T-helper 17 cell (primary cell): ENCODE measurements at regions not wholly inside any gene's neighbourhood (a gene's known extent, or its start where the extent isn't known, plus 50 kb on each side); places are given as distances from the start of the nearest gene placed in this dataset.

Source experiments
- ATAC-seq: fragments of 150-1000 bp; cut with Tn5 transposase; 2 replicates; pipeline ENCODE4 v1.10.0; 2021; ENCODE audit warnings: mild to moderate bottlenecking, moderate library complexity
- DNase-seq, 3 donors: peaks; one replicate each; pipeline versions ENCODE4 v3.0.0 to v3.0.0-alpha.2; 2020 to 2021
- H3K9me3 ChIP-seq: one replicate; pipeline ENCODE4 v1.7.0; 2013; ENCODE audit warnings: low read length, mild to moderate bottlenecking; ENCODE audit not compliant: control insufficient read depth, poor library complexity, severe bottlenecking
- H3K27ac Mint-ChIP-seq: one replicate; pipeline ENCODE4 v1.8.0; 2022; ENCODE audit warnings: mild to moderate bottlenecking, moderate library complexity, mixed read lengths
- H3K27me3 Mint-ChIP-seq: one replicate; pipeline ENCODE4 v1.8.0; 2022; ENCODE audit warnings: mixed read lengths
- H3K36me3 Mint-ChIP-seq: one replicate; pipeline ENCODE4 v1.8.0; 2022; ENCODE audit warnings: low read depth, mixed read lengths
- H3K4me1 Mint-ChIP-seq: one replicate; pipeline ENCODE4 v1.8.0; 2022; ENCODE audit warnings: mild to moderate bottlenecking, mixed read lengths
- H3K4me3 Mint-ChIP-seq: one replicate; pipeline ENCODE4 v1.8.0; 2022; ENCODE audit warnings: mild to moderate bottlenecking, moderate library complexity, mixed read lengths

- DNase-seq, result no peak
- Mint-ChIP-seq H3K4me3 (no peak overlapping the region), H3K27me3 (no peaks in the 10 kb centered on the region), H3K27ac (no peak overlapping the region), H3K36me3 (no peaks in the 10 kb centered on the region), H3K4me1 (no peaks in the 10 kb centered on the region)
- no peak for ATAC-seq
- H3K9me3 ChIP-seq, result no peaks in the 10 kb centered on the region
Measured at GRCh38 chr5:52481201-52481600, 306.5 kb upstream of the ITGA1 start.

- Mint-ChIP-seq H3K36me3 (no peaks in the 10 kb centered on the region), H3K27ac (no peak overlapping the region), H3K4me3 (no peak overlapping the region), H3K4me1 (no peaks in the 10 kb centered on the region), H3K27me3 (no peaks in the 10 kb centered on the region)
- no peak for DNase-seq
- ATAC-seq, result no peak
- H3K9me3 ChIP-seq, result no peaks in the 10 kb centered on the region
Measured at GRCh38 chr5:52481851-52482250, 305.9 kb upstream of the ITGA1 start.

GRCh38 chr5:52491071-52491787 is 296.5 kb upstream of the ITGA1 start:
- H3K36me3 Mint-ChIP-seq, result no peaks in the 10 kb centered on the region
- H3K27ac Mint-ChIP-seq, result no peak overlapping the region
- no peaks in the 10 kb centered on the region for H3K27me3 Mint-ChIP-seq
- no peaks in the 10 kb centered on the region for H3K9me3 ChIP-seq
- H3K4me1 Mint-ChIP-seq, result no peaks in the 10 kb centered on the region
- no peak overlapping the region for H3K4me3 Mint-ChIP-seq
- ATAC-seq, result no peak
- DNase-seq, result no peak

GRCh38 chr5:52491818-52492217 is 295.9 kb upstream of the ITGA1 start:
- Mint-ChIP-seq H3K36me3 (no peaks in the 10 kb centered on the region), H3K4me1 (no peaks in the 10 kb centered on the region), H3K27me3 (no peaks in the 10 kb centered on the region), H3K4me3 (no peak overlapping the region), H3K27ac (no peak overlapping the region)
- ATAC-seq (no peak), DNase-seq (no peak)
- no peaks in the 10 kb centered on the region for H3K9me3 ChIP-seq

- H3K27me3 Mint-ChIP-seq, result peaks cover 9% of the 10 kb centered on the region
- no peaks in the 10 kb centered on the region for H3K9me3 ChIP-seq
- no peaks in the 10 kb centered on the region for H3K4me1 Mint-ChIP-seq
- no peak for DNase-seq
- no peak for ATAC-seq
- H3K27ac Mint-ChIP-seq, result no peak overlapping the region
- no peaks in the 10 kb centered on the region for H3K36me3 Mint-ChIP-seq
- no peak overlapping the region for H3K4me3 Mint-ChIP-seq
Measured at GRCh38 chr5:52497133-52497693, 290.5 kb upstream of the ITGA1 start.

- no peak for ATAC-seq
- H3K4me3 Mint-ChIP-seq, result no peak overlapping the region
- H3K27me3 Mint-ChIP-seq, result peaks cover 9% of the 10 kb centered on the region
- no peaks in the 10 kb centered on the region for H3K9me3 ChIP-seq
- no peak overlapping the region for H3K27ac Mint-ChIP-seq
- DNase-seq, result no peak
- no peaks in the 10 kb centered on the region for H3K36me3 Mint-ChIP-seq
- H3K4me1 Mint-ChIP-seq, result no peaks in the 10 kb centered on the region
Measured at GRCh38 chr5:52498607-52499006, 289.1 kb upstream of the ITGA1 start.

- no peak for ATAC-seq
- no peaks in the 10 kb centered on the region for H3K36me3 Mint-ChIP-seq
- peaks cover 9% of the 10 kb centered on the region for H3K27me3 Mint-ChIP-seq
- no peaks in the 10 kb centered on the region for H3K9me3 ChIP-seq
- peaks cover 2% of the 10 kb centered on the region for H3K4me1 Mint-ChIP-seq
- H3K4me3 Mint-ChIP-seq, result no peak overlapping the region
- DNase-seq, result no peak
- H3K27ac Mint-ChIP-seq, result no peak overlapping the region
Measured at GRCh38 chr5:52502460-52502999, 285.2 kb upstream of the ITGA1 start.

- no peak for ATAC-seq
- no peak overlapping the region for H3K4me3 Mint-ChIP-seq
- H3K36me3 Mint-ChIP-seq, result no peaks in the 10 kb centered on the region
- H3K4me1 Mint-ChIP-seq, result peaks cover 2% of the 10 kb centered on the region
- no peak for DNase-seq
- H3K27ac Mint-ChIP-seq, result no peak overlapping the region
- H3K27me3 Mint-ChIP-seq, result peaks cover 15% of the 10 kb centered on the region
- no peaks in the 10 kb centered on the region for H3K9me3 ChIP-seq
Measured at GRCh38 chr5:52504584-52505240, 283.0 kb upstream of the ITGA1 start.

GRCh38 chr5:52517667-52518066 is 270.0 kb upstream of the ITGA1 start:
- Mint-ChIP-seq H3K27me3 (peaks cover under 1% of the 10 kb centered on the region), H3K4me3 (no peak overlapping the region), H3K27ac (no peak overlapping the region), H3K36me3 (no peaks in the 10 kb centered on the region), H3K4me1 (no peaks in the 10 kb centered on the region)
- H3K9me3 ChIP-seq, result no peaks in the 10 kb centered on the region
- ATAC-seq (no peak), DNase-seq (no peak)

- no peak overlapping the region for H3K27ac Mint-ChIP-seq
- DNase-seq (no peak), ATAC-seq (no peak)
- no peaks in the 10 kb centered on the region for H3K9me3 ChIP-seq
- H3K27me3 Mint-ChIP-seq, result peaks cover 9% of the 10 kb centered on the region
- no peak overlapping the region for H3K4me3 Mint-ChIP-seq
- no peaks in the 10 kb centered on the region for H3K36me3 Mint-ChIP-seq
- H3K4me1 Mint-ChIP-seq, result no peaks in the 10 kb centered on the region
Measured at GRCh38 chr5:52520171-52520570, 267.5 kb upstream of the ITGA1 start.

- Mint-ChIP-seq H3K4me1 (no peaks in the 10 kb centered on the region), H3K27ac (no peak overlapping the region), H3K4me3 (no peak overlapping the region), H3K36me3 (no peaks in the 10 kb centered on the region), H3K27me3 (peaks cover 9% of the 10 kb centered on the region)
- ATAC-seq (no peak), DNase-seq (no peak)
- H3K9me3 ChIP-seq, result no peaks in the 10 kb centered on the region
Measured at GRCh38 chr5:52521236-52521635, 266.5 kb upstream of the ITGA1 start.

- H3K36me3 Mint-ChIP-seq, result no peaks in the 10 kb centered on the region
- no peaks in the 10 kb centered on the region for H3K4me1 Mint-ChIP-seq
- no peak overlapping the region for H3K27ac Mint-ChIP-seq
- H3K27me3 Mint-ChIP-seq, result peaks cover 12% of the 10 kb centered on the region
- H3K9me3 ChIP-seq, result no peaks in the 10 kb centered on the region
- ATAC-seq, result no peak
- H3K4me3 Mint-ChIP-seq, result no peak overlapping the region
- DNase-seq, result no peak
Measured at GRCh38 chr5:52523701-52524100, 264.0 kb upstream of the ITGA1 start.

GRCh38 chr5:52531105-52531504 is 256.6 kb upstream of the ITGA1 start:
- ATAC-seq (no peak), DNase-seq (no peak)
- Mint-ChIP-seq H3K4me3 (no peak overlapping the region), H3K4me1 (no peaks in the 10 kb centered on the region), H3K36me3 (no peaks in the 10 kb centered on the region), H3K27me3 (peaks cover 6% of the 10 kb centered on the region), H3K27ac (no peak overlapping the region)
- no peaks in the 10 kb centered on the region for H3K9me3 ChIP-seq
